Astrocyte (in vitro differentiated cells and primary cell): ENCODE measurements at regions not wholly inside any gene's neighbourhood (a gene's known extent, or its start where the extent isn't known, plus 50 kb on each side); places are given as distances from the start of the nearest gene placed in this dataset.

Experiments
- EZH2 ChIP-seq: IDR thresholded peaks from 2 replicates; pipeline ENCODE4 v1.6.1; 2012; ENCODE audit warnings: mild to moderate bottlenecking, low read length, inconsistent platforms; ENCODE audit not compliant: insufficient read depth
- TF ChIP-seq, protein P1 (sequence below): IDR thresholded peaks from 2 replicates; pipeline ENCODE4 v1.5.1; 2011; ENCODE audit warnings: low read depth, mild to moderate bottlenecking, inconsistent platforms, low read length, moderate library complexity; ENCODE audit not compliant: insufficient read depth

DNA sequence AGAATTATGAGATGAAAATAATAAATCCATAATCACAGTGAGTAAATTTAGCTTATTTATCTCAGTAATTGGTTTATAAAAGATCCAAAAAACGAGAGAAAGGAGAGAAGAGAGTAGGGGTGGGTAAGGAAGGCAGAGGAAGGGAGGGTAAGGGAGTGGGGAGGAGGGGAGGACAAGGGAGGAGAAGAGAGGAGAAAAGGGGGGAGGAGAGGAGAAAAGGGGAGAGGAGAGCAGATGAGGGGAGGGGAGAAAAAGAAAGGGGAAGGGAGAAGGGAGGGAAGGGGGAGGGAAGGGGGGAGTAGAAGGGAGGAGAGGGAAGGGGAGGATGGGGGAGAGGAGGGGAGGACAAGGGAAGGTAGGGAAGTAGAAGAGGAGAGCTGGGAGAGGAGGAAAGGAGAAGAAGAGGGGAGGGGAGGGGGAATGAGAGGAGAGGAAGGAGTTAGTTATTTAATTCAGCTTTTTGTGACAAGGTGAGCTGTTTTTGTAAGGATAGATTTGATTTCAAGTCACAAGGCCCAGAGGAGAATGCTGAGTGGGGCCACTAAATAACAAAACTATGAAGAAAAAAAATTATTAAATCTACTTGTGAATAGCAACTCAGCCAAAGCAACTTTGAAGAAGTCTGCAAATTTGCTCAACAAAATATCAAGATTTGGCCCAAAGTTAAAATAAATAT, 454.3 kb downstream of the ARAP2 start:
- TF ChIP-seq, protein P1, sequence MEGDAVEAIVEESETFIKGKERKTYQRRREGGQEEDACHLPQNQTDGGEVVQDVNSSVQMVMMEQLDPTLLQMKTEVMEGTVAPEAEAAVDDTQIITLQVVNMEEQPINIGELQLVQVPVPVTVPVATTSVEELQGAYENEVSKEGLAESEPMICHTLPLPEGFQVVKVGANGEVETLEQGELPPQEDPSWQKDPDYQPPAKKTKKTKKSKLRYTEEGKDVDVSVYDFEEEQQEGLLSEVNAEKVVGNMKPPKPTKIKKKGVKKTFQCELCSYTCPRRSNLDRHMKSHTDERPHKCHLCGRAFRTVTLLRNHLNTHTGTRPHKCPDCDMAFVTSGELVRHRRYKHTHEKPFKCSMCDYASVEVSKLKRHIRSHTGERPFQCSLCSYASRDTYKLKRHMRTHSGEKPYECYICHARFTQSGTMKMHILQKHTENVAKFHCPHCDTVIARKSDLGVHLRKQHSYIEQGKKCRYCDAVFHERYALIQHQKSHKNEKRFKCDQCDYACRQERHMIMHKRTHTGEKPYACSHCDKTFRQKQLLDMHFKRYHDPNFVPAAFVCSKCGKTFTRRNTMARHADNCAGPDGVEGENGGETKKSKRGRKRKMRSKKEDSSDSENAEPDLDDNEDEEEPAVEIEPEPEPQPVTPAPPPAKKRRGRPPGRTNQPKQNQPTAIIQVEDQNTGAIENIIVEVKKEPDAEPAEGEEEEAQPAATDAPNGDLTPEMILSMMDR: no peak
- TF ChIP-seq EZH2: no peak
